WERI-Rb-1 (cell line): ENCODE measurements at regions not wholly inside any gene's neighbourhood (a gene's known extent, or its start where the extent isn't known, plus 50 kb on each side); places are given as distances from the start of the nearest gene placed in this dataset.
"Not testable (repeated sequence)": the region's sequence is repeated elsewhere in the genome, so short reads cannot be mapped to it uniquely, and the experiment has no call there.

ENCODE experiments used
- DNase-seq: peaks from one replicate; pipeline ENCODE4 v3.0.0-alpha.2; 2020
- H3K27ac ChIP-seq: fragments of 250-450 bp; sonication (Bioruptor Pico); 2 replicates; pipeline ENCODE4 v1.5.1; 2020; ENCODE audit warnings: mild to moderate bottlenecking, moderate library complexity
- H3K27me3 ChIP-seq: fragments of 250-450 bp; sonication (Bioruptor Pico); 2 replicates; pipeline ENCODE4 v1.5.1; 2021; ENCODE audit warnings: mild to moderate bottlenecking, low read depth, moderate library complexity; ENCODE audit not compliant: insufficient read depth, severe bottlenecking
- H3K36me3 ChIP-seq: fragments of 250-450 bp; sonication (Bioruptor Pico); 2 replicates; pipeline ENCODE4 v1.5.1; 2020; ENCODE audit warnings: mild to moderate bottlenecking, moderate library complexity
- H3K4me3 ChIP-seq: 2 replicates; pipeline ENCODE4 v1.5.1; 2011; ENCODE audit warnings: low read depth, mild to moderate bottlenecking, control low read depth, low read length
- H3K9me3 ChIP-seq: fragments of 250-450 bp; sonication (Bioruptor Pico); 2 replicates; pipeline ENCODE4 v1.5.1; 2021; ENCODE audit warnings: mild to moderate bottlenecking, moderate library complexity; ENCODE audit not compliant: severe bottlenecking
- TF ChIP-seq, protein P1 (sequence below): IDR thresholded peaks from 2 replicates; pipeline ENCODE4 v1.5.1; 2011; ENCODE audit warnings: low read depth, mild to moderate bottlenecking, control low read depth, inconsistent platforms, low read length

DNA sequence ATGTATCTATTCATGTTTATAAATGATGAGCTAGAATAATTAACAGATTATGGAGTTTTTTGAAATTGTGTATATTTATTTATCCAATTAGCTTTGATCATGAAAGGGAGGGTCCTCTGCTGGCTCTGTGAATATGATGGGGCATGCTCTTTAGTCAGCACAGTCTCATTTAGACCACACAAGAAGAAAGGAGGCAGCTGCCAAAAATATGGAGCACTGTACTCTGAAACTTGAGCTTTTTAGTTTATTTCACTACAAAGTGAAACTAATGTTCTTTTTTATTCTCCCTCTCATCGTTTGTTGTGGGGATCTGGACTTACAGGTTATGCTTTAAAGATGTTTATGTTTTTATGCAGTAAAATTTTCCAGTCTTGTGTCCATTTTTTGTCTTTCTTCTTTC is 266.9 kb upstream of the GULP1 start:
- no peak overlapping the region for H3K27ac ChIP-seq
- no peaks in the 10 kb centered on the region for H3K36me3 ChIP-seq
- TF ChIP-seq, protein P1, sequence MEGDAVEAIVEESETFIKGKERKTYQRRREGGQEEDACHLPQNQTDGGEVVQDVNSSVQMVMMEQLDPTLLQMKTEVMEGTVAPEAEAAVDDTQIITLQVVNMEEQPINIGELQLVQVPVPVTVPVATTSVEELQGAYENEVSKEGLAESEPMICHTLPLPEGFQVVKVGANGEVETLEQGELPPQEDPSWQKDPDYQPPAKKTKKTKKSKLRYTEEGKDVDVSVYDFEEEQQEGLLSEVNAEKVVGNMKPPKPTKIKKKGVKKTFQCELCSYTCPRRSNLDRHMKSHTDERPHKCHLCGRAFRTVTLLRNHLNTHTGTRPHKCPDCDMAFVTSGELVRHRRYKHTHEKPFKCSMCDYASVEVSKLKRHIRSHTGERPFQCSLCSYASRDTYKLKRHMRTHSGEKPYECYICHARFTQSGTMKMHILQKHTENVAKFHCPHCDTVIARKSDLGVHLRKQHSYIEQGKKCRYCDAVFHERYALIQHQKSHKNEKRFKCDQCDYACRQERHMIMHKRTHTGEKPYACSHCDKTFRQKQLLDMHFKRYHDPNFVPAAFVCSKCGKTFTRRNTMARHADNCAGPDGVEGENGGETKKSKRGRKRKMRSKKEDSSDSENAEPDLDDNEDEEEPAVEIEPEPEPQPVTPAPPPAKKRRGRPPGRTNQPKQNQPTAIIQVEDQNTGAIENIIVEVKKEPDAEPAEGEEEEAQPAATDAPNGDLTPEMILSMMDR: no peak
- H3K27me3 ChIP-seq: no peaks in the 10 kb centered on the region
- no peaks in the 10 kb centered on the region for H3K9me3 ChIP-seq
- no peak for DNase-seq
- H3K4me3 ChIP-seq: no peak overlapping the region

DNA sequence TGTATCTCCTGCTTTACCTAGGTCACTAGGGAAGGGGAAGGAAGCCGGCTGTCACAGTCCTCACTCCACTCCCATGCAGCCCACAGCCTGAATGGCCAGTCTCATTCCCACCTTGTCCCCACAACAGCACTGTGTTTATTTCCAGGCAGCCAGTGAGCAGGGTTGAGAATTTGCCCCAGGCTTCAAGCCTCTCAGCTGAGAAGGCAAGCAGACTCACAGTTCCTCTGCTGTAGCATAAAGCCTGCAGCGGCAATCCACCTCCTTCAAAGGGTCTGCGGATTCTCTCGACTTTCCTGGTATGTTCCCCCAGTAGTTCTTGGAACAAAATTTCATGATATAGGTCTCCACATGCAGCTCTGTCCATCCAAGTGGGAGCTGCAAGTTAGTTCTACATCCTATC is 262.9 kb upstream of the GULP1 start:
- TF ChIP-seq, protein P1: no peak
- Histone ChIP-seq H3K9me3 (no peaks in the 10 kb centered on the region), H3K4me3 (no peak overlapping the region), H3K27me3 (no peaks in the 10 kb centered on the region), H3K27ac (no peak overlapping the region), H3K36me3 (no peaks in the 10 kb centered on the region)
- no peak for DNase-seq

DNA sequence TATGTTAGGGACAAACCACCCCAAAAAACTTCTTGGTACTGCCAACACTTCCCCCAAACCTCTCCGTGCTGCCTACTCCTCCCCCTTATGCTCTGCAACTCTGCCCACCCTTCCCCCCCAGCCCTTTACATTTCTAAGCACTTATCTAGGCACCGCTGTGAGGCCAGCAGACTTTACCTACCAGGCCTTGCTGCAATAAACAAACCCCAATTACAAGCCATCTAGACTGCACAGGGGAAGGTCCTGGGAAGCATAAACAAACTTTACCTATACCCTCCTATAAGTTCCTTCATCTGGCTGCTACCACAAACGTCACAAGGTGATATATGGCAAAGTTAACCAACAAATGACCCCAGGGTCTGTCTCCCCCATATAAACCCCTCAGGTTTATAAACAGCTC is 259.4 kb upstream of the GULP1 start:
- H3K9me3 ChIP-seq: no peaks in the 10 kb centered on the region
- H3K27me3 ChIP-seq: no peaks in the 10 kb centered on the region
- no peak overlapping the region for H3K27ac ChIP-seq
- no peak for DNase-seq
- no peak overlapping the region for H3K4me3 ChIP-seq
- no peaks in the 10 kb centered on the region for H3K36me3 ChIP-seq
- TF ChIP-seq, protein P1: no peak

DNA sequence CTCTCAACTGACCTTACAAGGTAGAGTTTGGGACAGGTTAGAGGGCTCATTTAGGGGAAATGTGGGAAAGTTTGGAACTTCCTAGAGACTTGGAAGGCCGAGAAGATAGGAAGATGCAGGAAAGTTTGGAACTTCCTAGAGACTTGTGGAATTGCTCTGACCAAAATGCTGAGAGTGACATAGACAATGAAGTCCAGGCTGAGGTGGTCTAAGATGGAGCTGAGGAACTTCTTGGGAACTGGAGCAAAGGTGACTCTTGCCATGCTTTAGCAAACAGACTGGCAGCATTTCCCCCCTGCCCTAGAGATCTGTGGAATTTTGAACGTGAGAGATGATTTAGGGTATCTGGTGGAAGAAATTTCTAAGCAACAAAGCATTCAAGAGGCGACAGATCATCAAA is 258.9 kb upstream of the GULP1 start:
- H3K36me3 ChIP-seq: no peaks in the 10 kb centered on the region
- H3K27ac ChIP-seq: no peak overlapping the region
- no peak overlapping the region for H3K4me3 ChIP-seq
- TF ChIP-seq, protein P1: no peak
- no peak for DNase-seq
- H3K27me3 ChIP-seq: no peaks in the 10 kb centered on the region
- no peaks in the 10 kb centered on the region for H3K9me3 ChIP-seq

DNA sequence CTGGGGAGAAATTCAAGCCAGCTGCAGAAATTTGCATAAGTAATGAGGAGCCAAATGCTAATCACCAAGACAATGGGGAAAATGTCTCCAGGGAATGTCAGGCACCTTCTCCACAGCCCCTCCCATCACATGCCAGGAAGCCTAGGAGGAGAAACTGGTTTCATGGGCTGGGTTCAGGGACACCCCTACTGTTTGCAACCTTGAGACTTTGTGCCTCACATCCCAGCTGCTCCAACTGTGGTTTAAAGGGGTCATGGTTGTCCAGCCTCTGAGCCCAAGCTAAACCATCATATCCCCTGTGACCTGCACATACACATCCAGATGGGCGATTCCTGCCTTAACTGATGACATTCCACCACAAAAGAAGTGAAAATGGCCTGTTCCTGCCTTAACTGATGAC is 258.4 kb upstream of the GULP1 start:
- not testable (repeated sequence) for H3K9me3 ChIP-seq, H3K4me3 ChIP-seq, H3K36me3 ChIP-seq, H3K27ac ChIP-seq, DNase-seq, H3K27me3 ChIP-seq

DNA sequence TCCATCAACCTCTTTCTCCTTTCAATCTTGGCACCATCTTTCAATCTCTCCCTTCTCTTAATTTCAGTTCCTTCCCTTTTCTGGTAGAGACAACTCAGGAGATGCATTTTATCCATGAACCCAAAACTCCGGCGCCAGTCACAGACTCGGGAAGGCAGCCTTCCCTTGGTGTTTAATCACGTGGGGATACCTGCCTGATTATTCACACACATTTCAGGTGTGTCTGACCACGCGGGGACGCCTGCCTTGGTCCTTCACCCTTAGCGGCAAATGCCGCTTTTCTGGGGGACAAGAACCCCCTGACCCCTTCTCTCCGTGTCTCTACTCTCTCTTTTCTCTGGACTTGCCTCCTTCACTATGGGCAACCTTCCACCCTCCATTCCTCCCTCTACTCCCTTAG is 257.6 kb upstream of the GULP1 start:
- not testable (repeated sequence) for DNase-seq, H3K27ac ChIP-seq, H3K27me3 ChIP-seq, H3K36me3 ChIP-seq, H3K9me3 ChIP-seq, H3K4me3 ChIP-seq

DNA sequence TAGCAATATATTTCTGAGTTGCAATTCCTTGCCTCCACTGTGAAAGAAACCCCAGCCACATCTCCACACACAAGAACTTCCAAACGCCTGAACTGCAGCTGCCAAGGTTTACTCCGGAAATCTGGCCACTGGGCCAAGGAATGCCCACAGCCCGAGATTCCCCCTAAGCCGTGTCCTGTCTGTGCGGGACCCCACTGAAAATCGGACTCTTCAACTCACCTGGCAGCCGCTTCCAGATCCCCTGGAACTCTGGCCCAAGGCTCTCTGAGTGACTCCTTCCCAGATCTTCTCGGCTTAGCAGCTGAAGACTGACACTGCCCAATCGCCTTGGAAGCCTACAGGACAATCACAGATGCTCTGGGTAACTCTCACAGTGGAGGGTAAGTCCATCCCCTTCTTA is 256.3 kb upstream of the GULP1 start:
- H3K36me3 ChIP-seq, DNase-seq, H3K9me3 ChIP-seq, H3K27me3 ChIP-seq, H3K4me3 ChIP-seq, H3K27ac ChIP-seq: not testable (repeated sequence)

DNA sequence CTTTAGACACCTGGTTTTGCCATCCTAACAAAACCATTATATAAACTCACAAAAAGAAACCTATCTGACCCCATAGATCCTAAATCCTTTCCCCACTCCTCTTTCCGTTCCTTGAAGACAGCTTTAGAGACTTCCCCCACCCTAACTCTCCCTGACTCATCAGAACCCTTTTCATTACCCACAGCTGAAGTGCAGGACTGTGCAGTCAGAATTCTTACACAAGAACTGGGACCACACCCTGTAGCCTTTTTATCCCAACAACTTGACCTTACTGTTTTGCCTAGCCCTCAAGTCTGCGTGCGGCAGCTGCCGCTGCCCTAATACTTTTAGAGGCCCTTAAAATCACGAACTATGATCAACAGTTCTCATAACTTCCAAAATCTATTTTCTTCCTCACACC is 254.9 kb upstream of the GULP1 start:
- not testable (repeated sequence) for H3K27me3 ChIP-seq, DNase-seq

More for the DNA sequence above, 254.9 kb upstream of the GULP1 start:
- H3K9me3 ChIP-seq, H3K36me3 ChIP-seq, H3K4me3 ChIP-seq, H3K27ac ChIP-seq: not testable (repeated sequence)
